ENCODE measurements at regions not wholly inside any gene's neighbourhood (a gene's known extent, or its start where the extent isn't known, plus 50 kb on each side); places are given as distances from the start of the nearest gene placed in this dataset.

- Histone ChIP-seq H3K27ac (no peak overlapping the region), H3K27me3 (no peaks in the 10 kb centered on the region), H3K36me3 (no peaks in the 10 kb centered on the region), H3K9me3 (peaks cover 0 to 2% (median 0%) of the 10 kb centered on the region in 11 donors), H3K4me3 (no peak overlapping the region), H3K4me1 (no peaks in the 10 kb centered on the region)
- intact Hi-C loops (cut with DNase I), result no loop called here
- 59 to 64% methylated on average over 4 of the region's 4 CpGs for WGBS, 2 donors
- no peak for DNase-seq
- no peak for ATAC-seq
- no peak for TF ChIP-seq CTCF (IDR thresholded peaks at IDR 0.05)
These were observed 214.5 kb upstream of the ANKRD55 start for GRCh38 chr5:56447656-56448055.

GRCh38 chr5:56447232-56447631, 214.1 kb upstream of the ANKRD55 start:
- no peaks in the 10 kb centered on the region for H3K27me3 ChIP-seq
- DNase-seq, result no peak
- H3K9me3 ChIP-seq, result peaks cover 0 to 2% (median 0%) of the 10 kb centered on the region in 11 donors
- no peaks in the 10 kb centered on the region for H3K36me3 ChIP-seq
- 82 to 85% methylated on average over 4 of the region's 4 CpGs for WGBS, 2 donors
- TF ChIP-seq CTCF (IDR thresholded peaks at IDR 0.05), result no peak
- no peak overlapping the region for H3K27ac ChIP-seq
- peak in 3 of 8 donors; percentile 39 to 84 (median 46) for ATAC-seq
- H3K4me1 ChIP-seq, result no peaks in the 10 kb centered on the region
- no peak overlapping the region for H3K4me3 ChIP-seq
- intact Hi-C loops (cut with DNase I), result no loop called here

GRCh38 chr5:56446728-56447127, 213.6 kb upstream of the ANKRD55 start:
- ATAC-seq, result no peak
- H3K27ac ChIP-seq, result no peak overlapping the region
- DNase-seq, result no peak
- intact Hi-C loops (cut with DNase I), result no loop called here
- TF ChIP-seq CTCF (IDR thresholded peaks at IDR 0.05), result no peak
- peaks cover 0 to 2% (median 0%) of the 10 kb centered on the region in 11 donors for H3K9me3 ChIP-seq
- no peak overlapping the region for H3K4me3 ChIP-seq
- H3K4me1 ChIP-seq, result peaks cover 0 to 4% (median 0%) of the 10 kb centered on the region in 9 donors
- H3K27me3 ChIP-seq, result no peaks in the 10 kb centered on the region
- H3K36me3 ChIP-seq, result no peaks in the 10 kb centered on the region

- intact Hi-C loops (cut with DNase I), result no loop called here
- no peaks in the 10 kb centered on the region for H3K36me3 ChIP-seq
- peaks cover 0 to 2% (median 0%) of the 10 kb centered on the region in 11 donors for H3K9me3 ChIP-seq
- H3K27me3 ChIP-seq, result no peaks in the 10 kb centered on the region
- no peak for DNase-seq
- H3K27ac ChIP-seq, result no peak overlapping the region
- ATAC-seq, result no peak
- peaks cover 0 to 14% (median 0%) of the 10 kb centered on the region in 9 donors for H3K4me1 ChIP-seq
- no peak overlapping the region for H3K4me3 ChIP-seq
- no peak for TF ChIP-seq CTCF (IDR thresholded peaks at IDR 0.05)
- 88% methylated on average over 2 of the region's 2 CpGs for WGBS, 2 donors
These were observed 210.7 kb upstream of the ANKRD55 start for GRCh38 chr5:56443826-56444225.

All from heart right ventricle (tissue), 16 donors.